Subcutaneous abdominal adipose tissue (tissue), 5 donors: ENCODE measurements at regions not wholly inside any gene's neighbourhood (a gene's known extent, or its start where the extent isn't known, plus 50 kb on each side); places are given as distances from the start of the nearest gene placed in this dataset.

Source experiments
- H3K27ac ChIP-seq: one replicate; pipeline ENCODE4 v1.7.0; 2013; ENCODE audit warnings: low read depth, mild to moderate bottlenecking, inconsistent platforms, low read length, moderate library complexity
- H3K27me3 ChIP-seq, 5 donors: one replicate each; pipeline ENCODE4 v1.7.0; 2013; ENCODE audit warnings: low read length in 5 of 5, inconsistent platforms in 1 of 5; ENCODE audit not compliant: control insufficient read depth in 5 of 5, insufficient read depth in 4 of 5
- H3K36me3 ChIP-seq, 5 donors: one replicate each; pipeline ENCODE4 v1.7.0; 2013; ENCODE audit warnings: low read length in 5 of 5; ENCODE audit not compliant: control insufficient read depth in 5 of 5, insufficient read depth in 5 of 5
- H3K4me1 ChIP-seq, 5 donors: one replicate each; pipeline ENCODE4 v1.7.0; 2013; ENCODE audit warnings: low read length in 5 of 5, mild to moderate bottlenecking in 3 of 5, moderate library complexity in 1 of 5; ENCODE audit not compliant: control insufficient read depth in 5 of 5, insufficient read depth in 5 of 5
- H3K4me3 ChIP-seq, 5 donors: one replicate each; pipeline ENCODE4 v1.7.0; 2013; ENCODE audit warnings: low read length in 5 of 5, low read depth in 1 of 5
- H3K9ac ChIP-seq, 5 donors: one replicate each; pipeline ENCODE4 v1.7.0; 2013; ENCODE audit warnings: low read length in 5 of 5, mild to moderate bottlenecking in 4 of 5, moderate library complexity in 3 of 5
- H3K9me3 ChIP-seq, 5 donors: one replicate each; pipeline ENCODE4 v1.7.0; 2013; ENCODE audit warnings: low read length in 5 of 5; ENCODE audit not compliant: control insufficient read depth in 5 of 5
- donor health status: healthy.
- donor health status: healthy.
- donor health status: healthy.
- donor health status: healthy.
- donor health status: healthy.

- Histone ChIP-seq H3K4me3 (no peak overlapping the region), H3K27ac (no peak overlapping the region), H3K4me1 (peaks cover 0 to 6% (median 0%) of the 10 kb centered on the region in 5 donors), H3K9ac (no peak overlapping the region), H3K27me3 (no peaks in the 10 kb centered on the region), H3K9me3 (no peaks in the 10 kb centered on the region), H3K36me3 (no peaks in the 10 kb centered on the region)
Measured at GRCh38 chr6:156123731-156124130, 653.4 kb upstream of the ARID1B start.

GRCh38 chr6:156121973-156122372 lies 655.2 kb upstream of the ARID1B start:
- no peak overlapping the region for H3K4me3 ChIP-seq
- H3K36me3 ChIP-seq, result no peaks in the 10 kb centered on the region
- no peaks in the 10 kb centered on the region for H3K9me3 ChIP-seq
- H3K27me3 ChIP-seq, result no peaks in the 10 kb centered on the region
- no peak overlapping the region for H3K27ac ChIP-seq
- no peak overlapping the region for H3K9ac ChIP-seq
- H3K4me1 ChIP-seq, result peaks cover 0 to 6% (median 0%) of the 10 kb centered on the region in 5 donors

- Histone ChIP-seq H3K36me3 (no peaks in the 10 kb centered on the region), H3K4me3 (no peak overlapping the region)
Measured at GRCh38 chr6:156114541-156114940, 658.9 kb upstream of the NOX3 start.

DNA sequence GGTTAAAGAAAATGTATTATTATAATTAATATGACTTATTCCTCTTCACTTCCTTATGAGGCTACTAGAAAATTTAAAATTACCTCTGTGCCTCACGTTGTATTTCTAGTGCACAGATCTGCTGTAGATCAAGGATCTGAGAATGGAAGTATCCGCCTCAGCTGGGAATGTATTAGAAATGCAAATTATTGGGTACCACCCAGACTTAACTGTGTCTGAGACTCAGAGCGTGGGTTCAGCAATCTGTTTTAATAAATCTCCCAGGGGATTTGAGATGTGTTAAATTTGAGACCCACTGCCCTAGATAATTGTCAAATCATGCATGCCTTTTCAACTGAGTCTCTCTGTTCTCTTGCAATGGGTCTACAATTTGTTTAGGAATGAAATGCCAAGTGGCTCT lies 658.0 kb upstream of the NOX3 start:
- Histone ChIP-seq H3K36me3 (no peaks in the 10 kb centered on the region), H3K9ac (no peak overlapping the region), H3K9me3 (no peaks in the 10 kb centered on the region), H3K4me3 (no peak overlapping the region), H3K27ac (no peak overlapping the region), H3K27me3 (no peaks in the 10 kb centered on the region), H3K4me1 (no peaks in the 10 kb centered on the region)

More at GRCh38 chr6:156114541-156114940, 658.9 kb upstream of the NOX3 start:
- Histone ChIP-seq H3K27me3 (no peaks in the 10 kb centered on the region), H3K9me3 (no peaks in the 10 kb centered on the region), H3K9ac (no peak overlapping the region), H3K4me1 (no peaks in the 10 kb centered on the region), H3K27ac (no peak overlapping the region)

DNA sequence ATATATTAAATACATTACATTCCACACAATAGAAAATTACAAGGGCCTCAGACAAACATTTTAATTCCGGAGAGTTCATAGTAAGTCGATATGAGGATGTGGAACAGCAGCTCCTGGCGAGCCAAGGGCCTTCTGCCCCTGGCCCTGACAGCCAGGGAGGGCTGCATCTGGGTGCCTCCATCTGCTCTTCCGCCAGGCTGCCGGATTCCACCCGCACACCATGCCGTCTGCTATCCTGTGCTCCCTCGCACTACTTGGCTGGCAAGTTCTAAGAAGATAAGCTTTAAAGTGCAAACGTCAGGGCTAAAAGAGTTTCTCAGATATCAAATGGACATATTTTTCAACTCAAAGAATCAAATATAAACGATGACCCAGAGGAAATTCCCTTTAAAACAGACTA lies 656.3 kb upstream of the NOX3 start:
- Histone ChIP-seq H3K9me3 (no peaks in the 10 kb centered on the region), H3K4me1 (no peaks in the 10 kb centered on the region), H3K36me3 (no peaks in the 10 kb centered on the region), H3K27me3 (no peaks in the 10 kb centered on the region), H3K9ac (no peak overlapping the region), H3K27ac (no peak overlapping the region), H3K4me3 (no peak overlapping the region)

- H3K27me3 ChIP-seq, result no peaks in the 10 kb centered on the region
- H3K27ac ChIP-seq, result no peak overlapping the region
- H3K4me1 ChIP-seq, result no peaks in the 10 kb centered on the region
- H3K36me3 ChIP-seq, result no peaks in the 10 kb centered on the region
- H3K9me3 ChIP-seq, result no peaks in the 10 kb centered on the region
- no peak overlapping the region for H3K4me3 ChIP-seq
- H3K9ac ChIP-seq, result no peak overlapping the region
Measured at GRCh38 chr6:156110249-156110648, 654.6 kb upstream of the NOX3 start.

DNA sequence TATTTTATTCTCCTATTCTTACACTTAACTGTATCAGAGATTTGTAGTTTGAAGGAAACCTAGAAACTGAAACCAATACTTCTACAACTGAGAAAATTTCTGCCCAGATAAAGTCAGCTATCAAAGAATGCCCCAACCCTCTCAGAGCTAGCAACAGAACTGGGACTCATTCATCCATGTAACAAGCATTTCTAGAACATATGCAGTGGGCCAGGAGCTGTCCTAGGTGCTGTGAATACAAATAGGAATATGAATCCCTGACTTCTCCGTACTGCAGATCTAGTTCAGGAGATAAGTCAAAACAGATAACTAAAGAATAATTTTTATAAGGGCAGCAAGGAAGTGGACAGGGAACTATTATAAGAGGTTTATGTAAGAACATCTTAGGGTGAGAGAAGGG lies 654.1 kb upstream of the NOX3 start:
- no peak overlapping the region for H3K4me3 ChIP-seq
- no peaks in the 10 kb centered on the region for H3K36me3 ChIP-seq
- H3K27ac ChIP-seq, result no peak overlapping the region
- H3K4me1 ChIP-seq, result no peaks in the 10 kb centered on the region
- no peak overlapping the region for H3K9ac ChIP-seq
- H3K9me3 ChIP-seq, result no peaks in the 10 kb centered on the region
- H3K27me3 ChIP-seq, result no peaks in the 10 kb centered on the region

DNA sequence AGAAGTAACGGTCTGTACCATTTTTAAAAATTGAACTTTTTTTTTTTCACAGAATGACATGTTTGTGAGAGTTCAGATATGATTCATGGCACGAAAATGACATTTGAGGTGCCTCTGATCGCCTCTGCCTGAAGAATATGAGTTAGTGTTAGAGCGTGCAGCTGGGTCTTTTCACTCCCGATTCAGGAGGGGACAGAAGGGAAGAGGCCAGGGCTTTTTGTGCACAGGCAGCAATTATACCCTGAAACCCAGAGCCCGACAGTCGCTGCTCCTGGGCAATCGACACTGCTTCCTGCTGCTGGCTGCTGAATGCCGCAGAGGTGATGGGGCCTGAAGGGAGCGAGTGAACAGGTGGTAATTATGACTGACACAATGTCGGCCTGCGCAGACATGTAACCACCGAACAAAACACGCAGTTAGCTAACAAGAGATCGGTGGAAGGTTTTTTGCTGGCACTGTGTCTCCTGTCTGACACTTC lies 652.0 kb upstream of the NOX3 start:
- Histone ChIP-seq H3K36me3 (no peaks in the 10 kb centered on the region), H3K4me3 (no peak overlapping the region), H3K9me3 (no peaks in the 10 kb centered on the region), H3K4me1 (no peaks in the 10 kb centered on the region), H3K27me3 (no peaks in the 10 kb centered on the region), H3K9ac (no peak overlapping the region), H3K27ac (no peak overlapping the region)

DNA sequence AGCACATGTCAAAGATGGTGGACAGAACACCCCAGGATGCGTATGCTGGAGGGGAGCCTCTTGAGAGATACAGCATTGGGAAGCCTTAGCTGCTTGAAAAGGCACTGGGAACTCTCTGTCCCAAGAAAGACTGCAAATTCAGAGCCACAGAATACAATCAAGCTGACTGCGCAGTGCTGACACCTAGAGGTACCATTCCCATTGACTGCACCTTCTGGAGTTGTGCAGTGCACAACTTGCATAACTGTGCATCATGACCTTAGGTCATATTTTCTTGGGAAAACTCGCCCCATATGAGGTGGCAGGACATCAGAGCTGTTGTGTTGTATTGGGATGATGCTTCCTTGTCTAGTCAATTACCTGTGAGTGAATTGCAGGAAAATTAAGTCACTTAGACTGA lies 646.5 kb upstream of the NOX3 start:
- Histone ChIP-seq H3K4me3 (no peak overlapping the region), H3K9me3 (no peaks in the 10 kb centered on the region), H3K9ac (no peak overlapping the region), H3K4me1 (no peaks in the 10 kb centered on the region), H3K36me3 (no peaks in the 10 kb centered on the region), H3K27ac (no peak overlapping the region), H3K27me3 (no peaks in the 10 kb centered on the region)

DNA sequence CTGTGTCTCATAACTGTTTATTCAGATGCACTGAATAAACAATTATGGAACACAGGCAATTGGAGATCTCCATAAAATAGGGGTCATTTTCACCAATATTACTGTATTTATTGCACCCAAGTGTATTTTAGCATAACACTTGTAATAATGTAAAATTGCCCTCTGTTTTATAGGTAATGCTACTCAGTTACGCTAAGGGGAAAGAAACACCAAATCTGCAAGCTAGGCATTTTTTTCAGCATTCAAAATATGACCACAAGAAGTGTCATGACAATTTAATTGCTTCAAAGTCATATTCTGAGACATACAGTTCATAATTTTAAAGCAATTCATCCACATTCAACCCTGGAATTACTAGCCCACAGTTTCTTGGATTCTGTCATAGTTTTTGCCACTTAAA lies 643.2 kb upstream of the NOX3 start:
- Histone ChIP-seq H3K9ac (no peak overlapping the region), H3K36me3 (no peaks in the 10 kb centered on the region), H3K27me3 (no peaks in the 10 kb centered on the region), H3K27ac (no peak overlapping the region), H3K9me3 (no peaks in the 10 kb centered on the region), H3K4me1 (no peaks in the 10 kb centered on the region), H3K4me3 (no peak overlapping the region)

- Histone ChIP-seq H3K4me1 (no peaks in the 10 kb centered on the region), H3K36me3 (no peaks in the 10 kb centered on the region), H3K9ac (no peak overlapping the region), H3K4me3 (peak overlapping the region in 1 of 5 donors; percentile 41), H3K27me3 (no peaks in the 10 kb centered on the region), H3K9me3 (peaks cover 0 to 30% (median 16%) of the 10 kb centered on the region in 5 donors), H3K27ac (no peak overlapping the region)
Measured at GRCh38 chr6:156087487-156087886, 631.8 kb upstream of the NOX3 start.
